ENCODE measurements at regions not wholly inside any gene's neighbourhood (a gene's known extent, or its start where the extent isn't known, plus 50 kb on each side); places are given as distances from the start of the nearest gene placed in this dataset.

DNA sequence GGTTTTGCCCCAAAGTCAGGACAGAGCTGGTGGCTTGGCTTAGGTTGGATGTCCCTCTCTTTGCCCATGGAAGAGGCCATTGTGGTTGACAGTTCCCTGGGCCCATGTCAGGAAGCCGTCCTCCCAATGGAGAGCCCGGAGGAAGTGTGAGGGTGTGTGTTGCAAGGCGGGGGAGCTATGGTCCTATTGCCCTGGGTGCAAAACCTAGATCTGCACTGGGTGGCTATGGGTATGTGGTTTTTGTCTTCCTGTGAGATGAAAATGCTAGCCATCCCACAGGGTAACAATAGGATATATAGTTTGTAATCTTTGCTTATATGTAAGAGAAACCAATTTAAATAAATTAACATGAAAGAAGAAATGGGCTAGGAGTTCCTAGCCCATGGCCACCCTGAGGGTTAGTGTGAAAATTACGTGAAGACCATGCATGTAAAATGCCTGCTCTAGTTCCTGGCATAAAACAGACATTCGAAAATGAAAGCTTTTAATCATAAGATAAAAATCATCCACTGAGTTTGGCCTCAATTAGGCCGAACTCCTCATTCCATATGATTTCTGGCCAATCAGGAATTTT is 189.2 kb downstream of the PLPP4 start:
- TF ChIP-seq POLR2A (IDR thresholded peaks at IDR 0.05; ENCODE audit: control extremely low read depth in 1 of 2, low read depth in 2 of 2, low read length in 2 of 2) (no peak), RXRA (IDR thresholded peaks at IDR 0.05; ENCODE audit: insufficient read depth, low read depth, low read length) (no peak)

Measured in H1 (cell line).